ENCODE measurements at regions not wholly inside any gene's neighbourhood (a gene's known extent, or its start where the extent isn't known, plus 50 kb on each side); places are given as distances from the start of the nearest gene placed in this dataset.

- no peak for DNase-seq
These were observed 402.6 kb downstream of the PLK2 start for GRCh38 chr5:58057324-58057723.

GRCh38 chr5:58056546-58056945 is 403.3 kb downstream of the PLK2 start:
- DNase-seq, result no peak

- no peak for DNase-seq
These were observed 405.9 kb downstream of the PLK2 start for GRCh38 chr5:58054018-58054417.

- DNase-seq, result no peak
These were observed 410.9 kb downstream of the PLK2 start for GRCh38 chr5:58048954-58049353.

GRCh38 chr5:58048185-58048925 is 411.5 kb downstream of the PLK2 start:
- DNase-seq, result no peak

- no peak for DNase-seq
These were observed 413.5 kb downstream of the PLK2 start for GRCh38 chr5:58046371-58046770.

GRCh38 chr5:58044166-58044565 is 415.7 kb downstream of the PLK2 start:
- DNase-seq, result no peak

GRCh38 chr5:58043032-58043945 is 416.6 kb downstream of the PLK2 start:
- no peak for DNase-seq

- no peak for DNase-seq
These were observed 418.0 kb downstream of the PLK2 start for GRCh38 chr5:58041884-58042283.

GRCh38 chr5:58040846-58041245 is 419.0 kb downstream of the PLK2 start:
- DNase-seq, result no peak

GRCh38 chr5:58040044-58040443 is 419.8 kb downstream of the PLK2 start:
- no peak for DNase-seq

- no peak for DNase-seq
These were observed 422.0 kb downstream of the PLK2 start for GRCh38 chr5:58037899-58038298.

- no peak for DNase-seq
These were observed 434.1 kb downstream of the PLK2 start for GRCh38 chr5:58025809-58026208.

- DNase-seq, result no peak
These were observed 435.7 kb downstream of the PLK2 start for GRCh38 chr5:58024151-58024550.

GRCh38 chr5:58022055-58022454 is 437.8 kb downstream of the PLK2 start:
- no peak for DNase-seq

- DNase-seq, result no peak
These were observed 438.4 kb downstream of the PLK2 start for GRCh38 chr5:58021466-58021865.

- DNase-seq, result no peak
These were observed 440.3 kb downstream of the PLK2 start for GRCh38 chr5:58019614-58020013.

GRCh38 chr5:58018016-58018415 is 441.9 kb downstream of the PLK2 start:
- DNase-seq, result no peak

- DNase-seq, result no peak
These were observed 443.0 kb downstream of the PLK2 start for GRCh38 chr5:58016877-58017276.

- DNase-seq, result no peak
These were observed 443.5 kb downstream of the PLK2 start for GRCh38 chr5:58016358-58016757.

GRCh38 chr5:58015175-58015574 is 444.7 kb downstream of the PLK2 start:
- no peak for DNase-seq

- DNase-seq, result no peak
These were observed 446.2 kb downstream of the PLK2 start for GRCh38 chr5:58013542-58014258.

- DNase-seq, result no peak
These were observed 447.0 kb downstream of the PLK2 start for GRCh38 chr5:58012801-58013315.
